ENCODE measurements at regions not wholly inside any gene's neighbourhood (a gene's known extent, or its start where the extent isn't known, plus 50 kb on each side); places are given as distances from the start of the nearest gene placed in this dataset.

- peak; percentile 42 for TF ChIP-seq CTCF (IDR thresholded peaks at IDR 0.05; ENCODE audit: poor library complexity)
- TF ChIP-seq EZH2phosphoT487 (IDR thresholded peaks at IDR 0.05; ENCODE audit: low read depth, severe bottlenecking, unreplicated experiment), result no peak
- Histone ChIP-seq H3K4me2 (no peak overlapping the region), H3K79me2 (no peaks in the 10 kb centered on the region), H4K20me1 (ENCODE audit: insufficient read depth, poor library complexity, severe bottlenecking) (no peaks in the 10 kb centered on the region), H3K27me3 (no peaks in the 10 kb centered on the region), H3K9me2 (replicated peaks; ENCODE audit: insufficient read depth) (no peaks in the 10 kb centered on the region), H3K9me3 (ENCODE audit: low read depth) (no peaks in the 10 kb centered on the region), H3K27ac (no peak overlapping the region), H3K4me1 (ENCODE audit: insufficient read depth) (no peaks in the 10 kb centered on the region), H3K36me3 (replicated peaks; ENCODE audit: insufficient read depth, low read depth) (no peaks in the 10 kb centered on the region), H2AFZ (no peak overlapping the region), H3K4me3 (no peak overlapping the region)
- 61% methylated on average over 1 of the region's 1 CpG for WGBS (ENCODE audit: low lambda C conversion rate, missing lambda C conversion rate)
- peak; percentile 27 for DNase-seq (ENCODE audit: low spot score)
These were observed 204.9 kb downstream of the SMARCA1 start for GRCh38 chrX:129318375-129318774.

GRCh38 chrX:129316461-129316860 lies 206.8 kb downstream of the SMARCA1 start:
- H3K4me1 ChIP-seq (ENCODE audit: insufficient read depth), result no peaks in the 10 kb centered on the region
- TF ChIP-seq CTCF (IDR thresholded peaks at IDR 0.05; ENCODE audit: poor library complexity), result no peak
- no peak for TF ChIP-seq EZH2phosphoT487 (IDR thresholded peaks at IDR 0.05; ENCODE audit: low read depth, severe bottlenecking, unreplicated experiment)
- TF ChIP-seq EZH2 (IDR thresholded peaks at IDR 0.05; ENCODE audit: borderline replicate concordance), result no peak
- no peaks in the 10 kb centered on the region for H3K9me3 ChIP-seq (ENCODE audit: low read depth)
- no peaks in the 10 kb centered on the region for H3K27me3 ChIP-seq
- H3K9me2 ChIP-seq (replicated peaks; ENCODE audit: insufficient read depth), result no peaks in the 10 kb centered on the region
- H3K79me2 ChIP-seq, result no peaks in the 10 kb centered on the region
- H2AFZ ChIP-seq, result no peak overlapping the region
- H3K4me3 ChIP-seq, result no peak overlapping the region
- H3K4me2 ChIP-seq, result no peak overlapping the region
- no peaks in the 10 kb centered on the region for H3K36me3 ChIP-seq (replicated peaks; ENCODE audit: insufficient read depth, low read depth)
- 85% methylated on average over 2 of the region's 2 CpGs for WGBS (ENCODE audit: low lambda C conversion rate, missing lambda C conversion rate)
- no peaks in the 10 kb centered on the region for H4K20me1 ChIP-seq (ENCODE audit: insufficient read depth, poor library complexity, severe bottlenecking)
- H3K27ac ChIP-seq, result no peak overlapping the region
- DNase-seq (ENCODE audit: low spot score), result no peak

- 39% methylated on average over 2 of the region's 2 CpGs for WGBS (ENCODE audit: low lambda C conversion rate, missing lambda C conversion rate)
These were observed 213.3 kb downstream of the SMARCA1 start for GRCh38 chrX:129310000-129310399.

More at GRCh38 chrX:129310000-129310399, 213.3 kb downstream of the SMARCA1 start:
- Histone ChIP-seq H3K27ac (no peak overlapping the region), H3K9me3 (ENCODE audit: low read depth) (no peaks in the 10 kb centered on the region), H3K27me3 (no peaks in the 10 kb centered on the region), H3K4me3 (no peak overlapping the region), H3K4me1 (ENCODE audit: insufficient read depth) (no peaks in the 10 kb centered on the region), H3K79me2 (no peaks in the 10 kb centered on the region), H3K9me2 (replicated peaks; ENCODE audit: insufficient read depth) (no peaks in the 10 kb centered on the region), H3K4me2 (no peak overlapping the region), H2AFZ (no peak overlapping the region), H4K20me1 (ENCODE audit: insufficient read depth, poor library complexity, severe bottlenecking) (no peaks in the 10 kb centered on the region), H3K36me3 (replicated peaks; ENCODE audit: insufficient read depth, low read depth) (no peaks in the 10 kb centered on the region)
- no peak for DNase-seq (ENCODE audit: low spot score)
- TF ChIP-seq CTCF (IDR thresholded peaks at IDR 0.05; ENCODE audit: poor library complexity) (no peak), EZH2 (IDR thresholded peaks at IDR 0.05; ENCODE audit: borderline replicate concordance) (no peak), EZH2phosphoT487 (IDR thresholded peaks at IDR 0.05; ENCODE audit: low read depth, severe bottlenecking, unreplicated experiment) (no peak)

All from hepatocyte (in vitro differentiated cells).